GM12878 (cell line): ENCODE measurements at regions not wholly inside any gene's neighbourhood (a gene's known extent, or its start where the extent isn't known, plus 50 kb on each side); places are given as distances from the start of the nearest gene placed in this dataset.
"Not testable (repeated sequence)": the region's sequence is repeated elsewhere in the genome, so short reads cannot be mapped to it uniquely, and the experiment has no call there.

Source experiments
- ATAC-seq: fragments of 200-7000 bp; cut with Tn5 transposase; 3 replicates; pipeline ENCODE4 v1.9.1; 2020; ENCODE audit warnings: mild to moderate bottlenecking, moderate library complexity
- BruUV-seq: library from RNA; stranded (reverse); fragments of 400-500 nt; replicated peaks from 2 replicates; lab custom pipeline; 2021; lab: Mats Ljungman, UMichigan
- CTCF ChIA-PET: fragments of 300-600 bp; sonication (Branson Sonifier 250); formaldehyde crosslinking; extraction: SDS; loops from one replicate; lab custom pipeline; 2021; ENCODE audit warnings: inconsistent platforms; lab: Yijun Ruan, JAX
- POLR2A ChIA-PET: fragments of 350-600 bp; formaldehyde crosslinking; extraction: SDS; loops from one replicate; lab custom pipeline; 2021; ENCODE audit warnings: inconsistent platforms; lab: Charles Lee
- RAD21 ChIA-PET: fragments of 300-600 bp; sonication (Branson Sonifier 250); formaldehyde crosslinking; loops from one replicate; lab custom pipeline; 2023; ENCODE audit warnings: antibody characterized with exemption; ENCODE audit not compliant: unreplicated experiment; lab: Charles Lee
- SMC1A ChIA-PET: fragments of 300-600 bp; sonication (Branson Sonifier 250); formaldehyde crosslinking; loops from one replicate; lab custom pipeline; 2023; ENCODE audit not compliant: unreplicated experiment, uncharacterized antibody; lab: Charles Lee
- DNase-seq: peaks from one replicate; pipeline ENCODE4 v3.0.0-alpha.2; 2011; ENCODE audit warnings: low read depth, low spot score
- FAIRE-seq: peaks from 3 replicates; lab custom pipeline; 2011; peaks lifted over from hg19 to GRCh38; lab: Jason Lieb, UNC
- H2AFZ ChIP-seq: 2 replicates; pipeline ENCODE4 v1.6.0; 2011; ENCODE audit warnings: low read depth, low read length, control low read depth; ENCODE audit not compliant: control insufficient read depth
- H3K27ac ChIP-seq: 2 replicates; pipeline ENCODE4 v1.5.1; 2011; ENCODE audit warnings: control low read depth; ENCODE audit not compliant: control insufficient read depth, insufficient read depth
- H3K27me3 ChIP-seq, 2 experiments: replicated peaks in 1 of 2; 2 replicates each; pipeline versions ENCODE4 v1.6.0 to v1.6.1; 2011; ENCODE audit warnings: low read length in 1 of 2; ENCODE audit not compliant: control insufficient read depth in 2 of 2, insufficient read depth in 2 of 2
- H3K36me3 ChIP-seq, 2 experiments: 2 replicates each; pipeline ENCODE4 v1.5.1; 2011; ENCODE audit warnings: low read length in 1 of 2; ENCODE audit not compliant: control insufficient read depth in 2 of 2, insufficient read depth in 2 of 2
- H3K4me1 ChIP-seq: 2 replicates; pipeline ENCODE4 v1.6.1; 2011; ENCODE audit warnings: mild to moderate bottlenecking, low read length, moderate library complexity, mixed read lengths; ENCODE audit not compliant: control insufficient read depth, insufficient read depth
- H3K4me2 ChIP-seq: 2 replicates; pipeline ENCODE4 v1.6.0; 2011; ENCODE audit warnings: control low read depth; ENCODE audit not compliant: control insufficient read depth, insufficient read depth
- H3K4me3 ChIP-seq: fragments of 200-600 bp; sonication (generic); 2 replicates; pipeline ENCODE4 v1.5.1; 2016
- H3K79me2 ChIP-seq: 2 replicates; pipeline ENCODE4 v1.6.0; 2011; ENCODE audit warnings: low read length; ENCODE audit not compliant: control insufficient read depth, insufficient read depth
- H3K9ac ChIP-seq: 2 replicates; pipeline ENCODE4 v1.8.0; 2011; ENCODE audit warnings: low read length, control low read depth, mixed read lengths; ENCODE audit not compliant: control insufficient read depth, insufficient read depth
- H3K9me3 ChIP-seq: replicated peaks from 3 replicates; pipeline ENCODE4 v1.5.1; 2011; ENCODE audit warnings: mild to moderate bottlenecking, low read length; ENCODE audit not compliant: control insufficient read depth, insufficient read depth
- H4K20me1 ChIP-seq: 2 replicates; pipeline ENCODE4 v1.6.0; 2011; ENCODE audit not compliant: control insufficient read depth, insufficient read depth
- BHLHE40 ChIP-seq, 2 experiments: fragments of 450-650 bp in 1 of 2; IDR thresholded peaks; 2 replicates each; pipeline ENCODE4 v1.6.1; 2011 to 2017; ENCODE audit warnings: low read depth in 2 of 2, borderline replicate concordance in 1 of 2, improper control_type of control experiment in 1 of 2, low read length in 1 of 2, mild to moderate bottlenecking in 1 of 2
- CREM ChIP-seq: IDR thresholded peaks from 2 replicates; pipeline ENCODE4 v1.6.1; 2014; ENCODE audit warnings: antibody characterized with exemption, low read depth
- EED ChIP-seq: sonication (generic); IDR thresholded peaks from 2 replicates; pipeline ENCODE4 v1.6.1; 2016; ENCODE audit warnings: antibody characterized with exemption, low read depth
- HDGF ChIP-seq: fragments of 450-650 bp; IDR thresholded peaks from 2 replicates; pipeline ENCODE4 v1.6.1; 2016; ENCODE audit warnings: antibody characterized with exemption
- IKZF1 ChIP-seq: fragments of 450-650 bp; conservative IDR thresholded peaks from 2 replicates; pipeline ENCODE4 v1.6.1; 2017; ENCODE audit warnings: antibody characterized with exemption, mild to moderate bottlenecking
- IKZF2 ChIP-seq, 2 experiments: fragments of 450-650 bp; IDR thresholded peaks; 2 replicates each; pipeline ENCODE4 v1.6.1; 2017; ENCODE audit warnings: mild to moderate bottlenecking in 2 of 2, moderate library complexity in 2 of 2
- IRF4 ChIP-seq: IDR thresholded peaks from 2 replicates; pipeline ENCODE4 v1.6.1; 2011; ENCODE audit warnings: low read depth, low read length
- MTA2 ChIP-seq: fragments of 450-650 bp; IDR thresholded peaks from 2 replicates; pipeline ENCODE4 v1.6.1; 2016; ENCODE audit warnings: low read depth, mild to moderate bottlenecking, moderate library complexity
- MTA3 ChIP-seq: IDR thresholded peaks from 2 replicates; pipeline ENCODE4 v1.6.1; 2012; ENCODE audit warnings: low read length, inconsistent platforms, borderline replicate concordance
- NBN ChIP-seq: fragments of 450-650 bp; IDR thresholded peaks from 2 replicates; pipeline ENCODE4 v1.6.1; 2016
- POLR2A ChIP-seq: IDR thresholded peaks from 2 replicates; pipeline ENCODE4 v1.6.1; 2011; ENCODE audit warnings: low read depth, mild to moderate bottlenecking, low read length
- POLR2AphosphoS2 ChIP-seq: IDR thresholded peaks from 2 replicates; pipeline ENCODE4 v1.6.1; 2011; ENCODE audit warnings: low read depth, mild to moderate bottlenecking, low read length, improper control_type of control experiment, moderate library complexity
- POLR2AphosphoS5 ChIP-seq: IDR thresholded peaks from 2 replicates; pipeline ENCODE4 v1.6.1; 2011; ENCODE audit warnings: mild to moderate bottlenecking, low read length, inconsistent platforms
- TARDBP ChIP-seq: IDR thresholded peaks from 2 replicates; pipeline ENCODE4 v1.6.1; 2016; ENCODE audit warnings: borderline replicate concordance
- YBX1 ChIP-seq: fragments of 450-650 bp; IDR thresholded peaks from 2 replicates; pipeline ENCODE4 v1.6.1; 2016; ENCODE audit warnings: antibody characterized with exemption
- WGBS: methylation state at CpG from one replicate; pipeline ENCODE4 v1.1.6; 2016; ENCODE audit warnings: low lambda C conversion rate; ENCODE audit not compliant: insufficient replicate concordance, insufficient coverage; ENCODE audit errors: missing lambda C conversion rate; 5-methylcytosine and 5-hydroxymethylcytosine counted together
- in situ Hi-C: fragments of 300-500 bp; cut with MboI; formaldehyde crosslinking; loops from 9 replicates; pipeline ENCODE4 v1.14.3; 2018; ENCODE audit warnings: mixed read lengths
- intact Hi-C: fragments of 100-400 bp; cut with micrococcal nuclease; formaldehyde crosslinking; loops from one replicate; pipeline ENCODE4 v1.14.2; 2022; ENCODE audit not compliant: unreplicated experiment
- TF ChIP-seq, protein P1 (sequence below): fragments of 450-650 bp; IDR thresholded peaks from 2 replicates; pipeline ENCODE4 v1.6.1; 2016; ENCODE audit warnings: mild to moderate bottlenecking
- TF ChIP-seq, protein P2 (sequence below): fragments of 450-650 bp; IDR thresholded peaks from 2 replicates; pipeline ENCODE4 v1.6.1; 2017; ENCODE audit warnings: mild to moderate bottlenecking, low read depth, inconsistent platforms; ENCODE audit not compliant: poor library complexity, severe bottlenecking
- TF ChIP-seq, protein P3 (sequence below): fragments of 450-650 bp; IDR thresholded peaks from 2 replicates; pipeline ENCODE4 v1.6.1; 2014; ENCODE audit warnings: mild to moderate bottlenecking
- TF ChIP-seq, protein P4 (sequence below): IDR thresholded peaks from 2 replicates; pipeline ENCODE4 v1.6.1; 2012; ENCODE audit warnings: low read depth, low read length, improper control_type of control experiment

DNA sequence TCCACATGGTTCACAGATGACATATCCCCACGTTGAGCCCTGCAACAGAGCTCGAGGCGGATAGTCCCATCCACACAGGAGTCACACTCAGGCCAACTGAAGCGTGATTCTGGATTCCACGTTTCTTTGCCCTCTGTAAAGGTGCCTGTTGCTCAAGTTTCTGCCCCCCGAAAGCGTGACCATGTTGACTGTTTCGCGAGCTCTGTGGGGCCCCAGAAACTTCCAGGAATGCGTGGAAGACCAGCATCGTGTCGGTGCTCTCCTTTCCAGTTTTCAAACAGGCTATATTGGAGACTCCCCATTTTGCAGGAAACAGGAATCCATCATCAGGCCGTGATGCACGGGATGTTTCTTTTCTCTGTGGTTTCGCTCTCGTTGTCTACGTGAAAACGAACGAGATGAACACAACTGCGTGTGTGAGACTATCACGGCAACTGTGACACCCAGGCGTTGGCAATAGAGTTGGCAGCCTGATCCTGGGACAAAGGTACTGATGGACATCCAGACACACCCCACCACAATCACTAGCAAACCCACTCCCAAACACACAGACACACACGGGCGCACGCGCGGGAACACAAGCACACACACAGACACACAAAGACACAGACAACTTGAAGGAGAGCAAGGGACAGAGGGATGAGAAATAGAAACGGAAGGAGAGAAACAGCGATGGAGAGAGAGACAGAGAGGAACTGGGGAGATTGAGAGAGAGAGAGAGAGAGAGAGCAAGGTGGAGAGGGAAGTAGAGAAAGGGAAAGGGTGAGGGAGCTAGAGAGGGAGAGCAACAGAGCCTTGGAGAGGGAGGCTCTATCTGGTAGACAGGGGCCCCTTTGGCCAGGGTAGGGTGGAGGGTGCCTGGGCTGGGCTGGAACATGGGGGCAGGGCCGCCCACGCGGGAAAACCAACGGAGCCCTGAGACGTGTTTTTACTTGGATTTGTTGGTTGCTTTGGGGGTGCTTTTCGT, 1609.3 kb downstream of the SPATA31A7 start:
- H4K20me1 ChIP-seq, intact Hi-C loops, H3K9me3 ChIP-seq, H3K27me3 ChIP-seq, H3K36me3 ChIP-seq, in situ Hi-C loops, FAIRE-seq, H3K4me1 ChIP-seq: not testable (repeated sequence)
- Histone ChIP-seq H3K4me2 (peak overlapping the region; percentile 96), H3K4me3 (peak overlapping the region; percentile 79), H3K27ac (peak overlapping the region; percentile 94), H3K9ac (peak overlapping the region; percentile 70), H3K79me2 (peaks cover 40% of the 10 kb centered on the region), H2AFZ (peak overlapping the region; percentile 58)
- DNase-seq: peak; percentile 40
- ChIA-PET CTCF (interaction anchor here (3.3 kb wide), 1 partner anchor 1018 kb away, joined by 25 read pairs; no protein-coding TSS in a partner anchor), POLR2A (interaction anchor here (3.4 kb wide), 1 partner anchor 1018 kb away, joined by 35 read pairs; no protein-coding TSS in a partner anchor), RAD21 (interaction anchor here (3.3 kb wide), 1 partner anchor 1018 kb away, joined by 47 read pairs; no protein-coding TSS in a partner anchor), SMC1A (interaction anchor here (1.8 kb wide), 1 partner anchor 1018 kb away, joined by 26 read pairs; no protein-coding TSS in a partner anchor)
- 5% methylated on average over 35 of the region's 35 CpGs for WGBS
- ATAC-seq: peak; percentile 1
- TSS peak; percentile 85 for BruUV-seq
- TF ChIP-seq CREM: peak; percentile 44
- 0 out of 2 replicates have a peak, but pooled peaks have one; percentile 22 for TF ChIP-seq IRF4
- TF ChIP-seq YBX1: 0 out of 2 replicates have a peak, but pooled peaks have one; percentile 70
- peak; percentile 22; the same call in 1 of the 2 replicates for TF ChIP-seq MTA3
- TF ChIP-seq NBN: peak; percentile 97
- peak; percentile 98 for TF ChIP-seq HDGF
- TF ChIP-seq, protein P1, sequence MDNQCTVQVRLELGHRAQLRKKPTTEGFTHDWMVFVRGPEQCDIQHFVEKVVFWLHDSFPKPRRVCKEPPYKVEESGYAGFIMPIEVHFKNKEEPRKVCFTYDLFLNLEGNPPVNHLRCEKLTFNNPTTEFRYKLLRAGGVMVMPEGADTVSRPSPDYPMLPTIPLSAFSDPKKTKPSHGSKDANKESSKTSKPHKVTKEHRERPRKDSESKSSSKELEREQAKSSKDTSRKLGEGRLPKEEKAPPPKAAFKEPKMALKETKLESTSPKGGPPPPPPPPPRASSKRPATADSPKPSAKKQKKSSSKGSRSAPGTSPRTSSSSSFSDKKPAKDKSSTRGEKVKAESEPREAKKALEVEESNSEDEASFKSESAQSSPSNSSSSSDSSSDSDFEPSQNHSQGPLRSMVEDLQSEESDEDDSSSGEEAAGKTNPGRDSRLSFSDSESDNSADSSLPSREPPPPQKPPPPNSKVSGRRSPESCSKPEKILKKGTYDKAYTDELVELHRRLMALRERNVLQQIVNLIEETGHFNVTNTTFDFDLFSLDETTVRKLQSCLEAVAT: peak; percentile 91
- TF ChIP-seq EED: peak; percentile 78
- TF ChIP-seq, protein P2, sequence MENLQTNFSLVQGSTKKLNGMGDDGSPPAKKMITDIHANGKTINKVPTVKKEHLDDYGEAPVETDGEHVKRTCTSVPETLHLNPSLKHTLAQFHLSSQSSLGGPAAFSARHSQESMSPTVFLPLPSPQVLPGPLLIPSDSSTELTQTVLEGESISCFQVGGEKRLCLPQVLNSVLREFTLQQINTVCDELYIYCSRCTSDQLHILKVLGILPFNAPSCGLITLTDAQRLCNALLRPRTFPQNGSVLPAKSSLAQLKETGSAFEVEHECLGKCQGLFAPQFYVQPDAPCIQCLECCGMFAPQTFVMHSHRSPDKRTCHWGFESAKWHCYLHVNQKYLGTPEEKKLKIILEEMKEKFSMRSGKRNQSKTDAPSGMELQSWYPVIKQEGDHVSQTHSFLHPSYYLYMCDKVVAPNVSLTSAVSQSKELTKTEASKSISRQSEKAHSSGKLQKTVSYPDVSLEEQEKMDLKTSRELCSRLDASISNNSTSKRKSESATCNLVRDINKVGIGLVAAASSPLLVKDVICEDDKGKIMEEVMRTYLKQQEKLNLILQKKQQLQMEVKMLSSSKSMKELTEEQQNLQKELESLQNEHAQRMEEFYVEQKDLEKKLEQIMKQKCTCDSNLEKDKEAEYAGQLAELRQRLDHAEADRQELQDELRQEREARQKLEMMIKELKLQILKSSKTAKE: peak; percentile 46
- TF ChIP-seq POLR2AphosphoS2: 0 out of 2 replicates have a peak, but pooled peaks have one; percentile 38
- TF ChIP-seq IKZF1: peak; percentile 68
- TF ChIP-seq BHLHE40 (IDR thresholded peaks at IDR 0.05; ENCODE audit: borderline replicate concordance in 1 of 2, low read depth in 2 of 2, low read length in 1 of 2): peak; percentile 51 to 84; a peak in 3 of 4 replicates
- TF ChIP-seq POLR2A: peak; percentile 41; the same call in 1 of the 2 replicates
- TF ChIP-seq, protein P3, sequence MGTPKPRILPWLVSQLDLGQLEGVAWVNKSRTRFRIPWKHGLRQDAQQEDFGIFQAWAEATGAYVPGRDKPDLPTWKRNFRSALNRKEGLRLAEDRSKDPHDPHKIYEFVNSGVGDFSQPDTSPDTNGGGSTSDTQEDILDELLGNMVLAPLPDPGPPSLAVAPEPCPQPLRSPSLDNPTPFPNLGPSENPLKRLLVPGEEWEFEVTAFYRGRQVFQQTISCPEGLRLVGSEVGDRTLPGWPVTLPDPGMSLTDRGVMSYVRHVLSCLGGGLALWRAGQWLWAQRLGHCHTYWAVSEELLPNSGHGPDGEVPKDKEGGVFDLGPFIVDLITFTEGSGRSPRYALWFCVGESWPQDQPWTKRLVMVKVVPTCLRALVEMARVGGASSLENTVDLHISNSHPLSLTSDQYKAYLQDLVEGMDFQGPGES: 0 out of 2 replicates have a peak, but pooled peaks have one; percentile 26
- TF ChIP-seq, protein P4, sequence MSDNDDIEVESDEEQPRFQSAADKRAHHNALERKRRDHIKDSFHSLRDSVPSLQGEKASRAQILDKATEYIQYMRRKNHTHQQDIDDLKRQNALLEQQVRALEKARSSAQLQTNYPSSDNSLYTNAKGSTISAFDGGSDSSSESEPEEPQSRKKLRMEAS: peak; percentile 58; the same call in 1 of the 2 replicates
- peak; percentile 23; the same call in 1 of the 2 replicates for TF ChIP-seq TARDBP
- TF ChIP-seq IKZF2 (IDR thresholded peaks at IDR 0.05): peak; percentile 84 to 87
- TF ChIP-seq POLR2AphosphoS5: peak; percentile 64; the same call in 1 of the 2 replicates
- TF ChIP-seq MTA2: peak; percentile 65; the same call in 1 of the 2 replicates
